ENCODE measurements at regions not wholly inside any gene's neighbourhood (a gene's known extent, or its start where the extent isn't known, plus 50 kb on each side); places are given as distances from the start of the nearest gene placed in this dataset.

DNA sequence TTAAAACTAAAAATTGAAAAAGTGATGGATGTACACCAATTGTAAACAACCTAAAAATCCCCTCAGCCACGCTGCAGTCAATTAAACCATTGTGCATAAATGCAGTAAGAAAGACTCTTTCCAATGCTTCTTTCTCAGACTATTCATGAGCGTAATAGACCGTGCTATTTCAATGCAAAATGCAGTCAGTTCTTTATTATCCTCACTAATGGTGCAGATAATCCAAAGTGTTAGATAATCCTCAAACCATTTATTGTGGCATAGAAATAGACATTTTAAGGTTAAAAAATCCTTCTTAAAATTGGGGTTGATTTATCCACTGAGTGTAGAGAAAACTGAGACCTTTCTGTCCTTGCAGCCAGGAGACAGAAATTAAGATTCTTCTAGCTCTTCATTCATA lies 1862.8 kb downstream of the EFNA5 start:
- DNase-seq (ENCODE audit: low read depth in 4 of 4, low spot score in 2 of 4), result no peak

DNA sequence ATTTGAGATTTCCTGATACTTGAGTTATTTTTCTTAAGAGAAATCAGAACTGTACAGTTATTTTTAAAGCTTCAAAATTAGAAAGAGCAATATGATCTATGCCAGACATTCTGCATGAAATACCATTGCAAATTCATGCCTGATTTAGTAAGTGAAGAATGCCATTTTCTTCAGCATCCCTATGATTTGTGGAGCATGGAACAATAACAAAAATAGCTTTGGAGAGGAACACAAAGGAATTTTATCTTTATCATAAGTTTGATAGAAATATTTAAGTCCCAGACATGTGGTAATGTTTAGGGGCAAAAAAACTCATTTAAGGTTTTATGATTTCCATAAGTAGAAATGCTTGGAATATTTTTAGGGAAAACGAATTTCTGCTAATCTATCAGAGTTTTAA lies 1863.4 kb downstream of the EFNA5 start:
- DNase-seq (ENCODE audit: low read depth in 4 of 4, low spot score in 2 of 4), result no peak

DNA sequence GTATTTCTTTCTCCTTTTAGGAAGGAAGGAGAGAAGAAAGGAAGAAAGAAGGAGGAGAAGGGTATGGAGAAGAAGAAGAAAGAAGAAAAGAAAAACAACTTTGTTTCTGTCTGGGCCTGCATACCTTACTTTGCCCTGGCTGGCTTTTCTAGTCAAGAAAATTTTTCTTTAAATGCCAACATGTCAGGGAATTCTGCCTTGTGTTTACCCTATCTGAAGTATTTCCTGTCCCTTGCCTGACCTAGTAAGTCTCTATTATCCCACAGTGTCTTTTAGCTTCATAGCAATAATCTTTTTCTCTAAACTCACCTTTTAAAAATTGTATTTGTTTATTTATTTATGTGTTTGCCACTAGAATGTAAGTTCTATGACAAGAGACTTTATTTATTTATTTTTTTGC lies 1864.1 kb downstream of the EFNA5 start:
- DNase-seq (ENCODE audit: low read depth in 4 of 4, low spot score in 2 of 4), result no peak

DNA sequence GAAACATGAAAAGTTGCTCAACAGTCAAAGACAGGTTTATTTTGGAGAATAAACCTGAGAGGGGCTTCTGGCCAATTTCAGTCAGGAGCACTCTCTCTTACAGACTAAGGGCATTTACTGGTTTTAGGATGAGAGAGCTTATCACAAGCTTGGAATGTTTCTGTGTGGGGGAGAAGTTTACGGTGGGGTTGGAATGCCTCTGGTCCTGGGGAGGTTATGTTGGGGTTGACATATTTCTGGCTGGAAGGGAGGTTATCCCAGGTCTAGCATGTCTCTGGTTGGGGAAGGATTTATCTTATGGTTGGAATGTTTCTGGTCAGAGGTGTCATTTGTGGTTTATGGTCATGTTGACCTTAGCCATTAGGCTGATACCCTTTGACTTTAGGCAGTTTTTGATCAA lies 1867.3 kb downstream of the EFNA5 start:
- no peak for DNase-seq (ENCODE audit: low read depth in 4 of 4, low spot score in 2 of 4)

DNA sequence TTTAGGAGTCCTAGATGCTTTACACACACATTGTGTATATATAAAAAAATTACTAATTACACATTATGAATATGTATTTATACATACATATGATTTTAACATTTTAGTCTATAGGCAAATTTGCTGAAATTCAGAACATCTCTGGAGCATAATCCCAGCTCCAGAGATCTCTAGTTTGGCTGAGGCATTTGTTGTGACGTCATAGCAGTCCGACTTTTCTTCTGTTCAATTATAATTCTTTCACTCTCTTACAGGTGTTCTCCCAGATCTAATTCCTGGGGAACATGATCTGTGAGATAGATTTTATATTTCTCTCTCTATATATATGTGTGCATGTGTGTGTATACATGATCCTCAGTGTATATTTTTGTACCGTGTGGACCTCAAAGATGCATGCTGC lies 1876.2 kb downstream of the EFNA5 start:
- no peak for DNase-seq (ENCODE audit: low read depth in 4 of 4, low spot score in 2 of 4)

DNA sequence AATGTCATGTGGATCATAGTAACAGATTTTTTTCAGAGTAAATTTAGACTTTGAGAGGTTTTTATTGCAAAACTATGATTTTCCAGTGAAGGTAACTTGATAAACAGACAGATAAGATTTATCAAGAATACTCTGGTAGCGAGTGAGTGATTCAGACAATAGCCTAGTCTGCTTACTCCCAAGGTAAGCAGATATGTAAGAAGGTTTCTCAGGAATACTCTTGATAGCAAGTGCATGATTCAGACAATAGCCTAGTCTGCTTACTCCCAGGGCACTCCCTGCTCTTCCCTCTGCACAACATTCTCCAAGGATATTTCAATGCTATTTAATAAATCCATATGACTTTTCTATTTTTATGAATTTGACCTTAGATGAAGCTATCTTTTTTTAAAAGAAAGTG lies 1881.5 kb downstream of the EFNA5 start:
- DNase-seq (ENCODE audit: low read depth in 4 of 4, low spot score in 2 of 4), result no peak

DNA sequence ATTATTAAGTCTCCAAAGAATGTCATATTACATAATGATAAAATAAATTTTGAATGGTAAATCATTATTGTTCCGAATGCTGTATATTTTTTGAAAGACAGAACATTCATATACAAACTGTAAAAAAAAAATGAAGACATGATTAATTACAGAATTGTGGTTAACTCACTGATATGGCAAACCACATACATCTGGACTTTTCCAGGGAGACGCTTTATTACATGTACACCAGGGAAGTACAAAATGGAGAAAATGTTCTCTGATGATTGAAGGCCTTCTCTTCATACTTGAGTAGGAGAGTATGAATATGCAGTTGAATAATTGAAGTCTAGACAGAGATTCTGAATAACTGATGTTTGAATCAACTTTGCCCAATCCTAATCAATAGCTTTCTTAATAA lies 1886.9 kb downstream of the EFNA5 start:
- no peak for DNase-seq (ENCODE audit: low read depth in 4 of 4, low spot score in 2 of 4)

DNA sequence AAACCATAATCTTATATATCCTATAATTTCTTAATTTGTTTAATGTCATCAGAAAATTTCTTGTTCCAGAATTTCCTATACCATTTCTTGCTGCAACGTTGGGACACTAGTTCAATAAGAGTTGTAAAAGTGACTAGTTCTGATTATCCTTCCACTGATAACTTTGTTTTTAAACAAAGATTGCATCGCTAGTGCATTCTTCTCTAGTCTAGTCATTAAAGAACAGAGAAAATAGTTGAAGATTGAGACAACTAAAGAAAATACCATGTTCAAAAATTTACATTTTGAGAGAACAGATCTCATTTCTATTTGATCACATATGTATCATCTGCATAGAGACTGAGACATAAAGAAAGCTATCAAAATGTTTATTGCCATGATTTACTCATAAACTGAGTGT lies 1888.2 kb downstream of the EFNA5 start:
- no peak for DNase-seq (ENCODE audit: low read depth in 4 of 4, low spot score in 2 of 4)

DNA sequence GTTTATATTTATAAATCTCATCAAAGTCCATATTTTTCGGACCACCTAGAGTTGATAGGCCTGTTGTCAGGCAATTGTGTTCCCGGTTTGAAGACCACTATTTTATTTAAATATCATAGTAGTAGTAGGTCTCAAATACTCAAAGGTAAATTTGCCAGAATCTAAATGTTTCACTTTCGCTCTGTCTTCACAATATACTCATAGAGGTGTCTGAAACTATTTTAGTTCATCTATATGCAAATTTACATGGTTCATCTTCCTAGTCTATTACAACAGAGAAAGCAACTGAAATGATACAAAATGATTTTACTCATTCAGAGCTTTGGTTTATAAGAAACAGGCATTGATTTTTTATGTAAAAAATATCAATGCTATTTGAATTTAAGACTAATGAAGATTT lies 1897.5 kb downstream of the EFNA5 start:
- DNase-seq (ENCODE audit: low read depth in 4 of 4, low spot score in 2 of 4), result no peak

DNA sequence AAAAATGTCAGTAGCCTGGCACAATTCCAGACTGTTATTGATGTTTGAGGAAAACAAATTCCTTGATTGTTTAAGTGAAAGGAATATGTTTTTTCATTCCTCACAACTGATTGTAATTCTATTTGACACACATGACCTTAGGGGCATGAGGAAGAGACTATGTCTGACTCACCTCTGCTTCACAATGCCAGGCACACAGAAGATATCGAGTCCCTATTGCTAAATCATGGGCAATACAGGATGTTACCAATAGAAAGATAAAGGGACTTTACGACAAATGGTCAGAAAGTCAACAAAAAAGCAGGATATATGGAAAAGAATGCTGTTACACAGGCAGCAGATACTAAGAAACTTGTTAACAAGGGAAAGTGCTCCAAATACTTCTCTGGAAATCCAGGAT lies 1903.5 kb downstream of the EFNA5 start:
- DNase-seq (ENCODE audit: low read depth in 4 of 4, low spot score in 2 of 4), result no peak

DNA sequence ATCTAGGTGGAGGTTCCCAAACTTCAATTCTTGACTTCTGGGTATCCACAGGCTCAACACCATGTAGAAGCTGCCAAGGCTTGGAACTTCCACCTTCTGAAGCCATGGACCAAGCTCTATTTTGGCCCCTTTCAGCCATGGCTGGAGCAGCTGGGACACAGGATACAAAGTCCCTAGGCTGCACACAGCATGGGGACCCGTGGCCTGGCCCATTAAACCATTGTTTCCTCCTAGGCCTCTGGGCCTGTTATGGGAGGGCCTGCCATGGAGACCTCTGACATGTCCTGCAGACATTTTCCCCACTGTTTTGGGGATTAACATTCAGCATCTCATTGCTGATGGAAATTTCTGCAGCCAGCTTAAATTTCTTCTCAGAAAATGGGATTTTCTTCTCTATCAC lies 1908.0 kb downstream of the EFNA5 start:
- no peak for DNase-seq (ENCODE audit: low read depth in 4 of 4, low spot score in 2 of 4)

DNA sequence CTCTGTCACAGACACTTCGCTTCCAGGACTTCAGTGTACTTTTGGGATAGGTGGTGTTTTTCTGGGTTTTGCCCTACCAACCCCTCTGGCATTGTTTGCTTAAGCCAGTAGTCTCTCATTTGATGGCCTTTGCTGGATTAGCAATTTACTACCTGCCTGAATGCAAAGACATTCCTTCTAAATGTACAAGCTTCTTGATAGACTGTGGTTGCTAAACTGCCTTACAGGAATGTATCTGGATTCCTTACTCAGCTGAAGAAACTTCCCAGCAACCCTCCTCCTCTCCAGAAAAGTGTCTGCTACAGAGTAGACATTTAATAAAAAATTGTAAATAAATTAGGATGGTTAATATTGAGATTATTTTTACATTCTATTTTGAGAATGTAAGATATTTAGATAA lies 1916.7 kb downstream of the EFNA5 start:
- no peak for DNase-seq (ENCODE audit: low read depth in 4 of 4, low spot score in 2 of 4)

DNA sequence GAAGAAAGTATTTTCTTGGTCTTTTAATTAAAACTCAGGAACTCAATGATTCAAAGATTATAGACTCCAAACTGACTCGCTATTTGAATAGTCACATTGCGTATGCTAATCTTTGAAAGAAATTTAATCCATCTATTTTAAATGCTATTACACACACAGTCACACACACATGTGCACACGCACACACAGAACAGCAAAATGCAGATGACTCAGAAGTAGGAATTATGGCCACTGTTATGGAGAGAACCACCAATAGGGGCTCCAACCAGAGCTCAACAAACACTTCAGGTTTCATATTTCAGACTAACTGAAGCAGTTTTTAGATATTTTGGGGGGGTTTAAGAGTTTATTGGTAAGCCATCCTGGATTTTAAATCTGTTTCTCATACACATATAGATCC lies 1917.9 kb downstream of the EFNA5 start:
- DNase-seq (ENCODE audit: low read depth in 4 of 4, low spot score in 2 of 4), result no peak

DNA sequence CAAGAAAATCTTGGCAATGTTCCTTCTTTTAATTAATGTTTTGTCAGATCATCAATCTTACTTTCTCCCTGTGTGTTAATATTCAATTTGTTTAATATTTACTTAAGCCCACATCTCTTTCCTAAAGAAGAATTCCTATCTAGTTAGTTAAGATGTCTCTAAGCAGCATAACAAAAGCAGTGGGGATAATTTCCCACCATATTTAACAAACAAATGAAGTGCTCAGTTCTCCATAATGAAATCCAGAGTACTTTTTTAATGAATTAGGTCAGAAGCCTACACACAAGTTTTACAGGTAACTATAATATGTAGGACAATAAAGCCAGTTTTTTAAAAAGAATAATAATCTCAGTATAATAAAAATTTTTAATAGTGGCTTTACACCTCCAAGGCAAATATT lies 1918.8 kb downstream of the EFNA5 start:
- no peak for DNase-seq (ENCODE audit: low read depth in 4 of 4, low spot score in 2 of 4)

DNA sequence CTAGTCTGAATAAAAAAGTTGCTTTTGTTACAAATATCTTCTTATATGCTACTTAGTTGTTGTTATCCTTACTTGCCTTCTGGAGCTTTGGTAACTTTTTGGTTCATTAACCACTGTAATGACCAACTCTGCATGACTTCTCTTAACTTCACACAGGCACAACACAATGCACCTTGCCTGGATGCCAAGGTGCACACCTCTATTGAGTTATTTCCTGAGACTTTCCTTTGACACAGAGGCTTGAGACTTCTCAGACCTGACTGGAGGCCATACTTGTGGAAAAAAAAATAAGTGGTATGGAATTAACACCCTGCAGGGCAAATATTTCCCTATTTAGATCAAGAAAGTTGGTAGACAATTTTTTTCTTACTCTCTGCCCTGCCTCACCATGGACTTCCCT lies 1925.6 kb downstream of the EFNA5 start:
- DNase-seq (ENCODE audit: low read depth in 4 of 4, low spot score in 2 of 4), result no peak

DNA sequence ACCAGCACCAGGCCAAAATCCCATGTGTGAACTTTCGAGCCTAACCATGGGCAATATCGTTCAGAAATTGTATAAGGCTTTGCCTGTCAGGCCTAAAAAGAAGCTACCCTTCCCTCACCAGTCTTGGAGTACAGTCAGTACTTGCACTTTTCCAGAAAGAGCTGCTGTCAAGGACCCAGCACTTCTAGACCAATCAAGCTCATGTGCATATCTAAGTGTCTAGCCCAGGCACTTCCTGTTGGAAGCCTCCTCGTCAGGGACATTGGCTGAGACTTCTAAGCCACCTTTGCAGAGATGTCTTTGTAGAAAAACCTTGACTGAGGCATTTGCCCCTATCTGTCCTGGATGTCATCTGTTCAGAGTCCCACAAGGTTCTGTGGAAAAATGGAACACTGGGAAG lies 1930.5 kb downstream of the EFNA5 start:
- DNase-seq (ENCODE audit: low read depth in 4 of 4, low spot score in 2 of 4), result no peak

DNA sequence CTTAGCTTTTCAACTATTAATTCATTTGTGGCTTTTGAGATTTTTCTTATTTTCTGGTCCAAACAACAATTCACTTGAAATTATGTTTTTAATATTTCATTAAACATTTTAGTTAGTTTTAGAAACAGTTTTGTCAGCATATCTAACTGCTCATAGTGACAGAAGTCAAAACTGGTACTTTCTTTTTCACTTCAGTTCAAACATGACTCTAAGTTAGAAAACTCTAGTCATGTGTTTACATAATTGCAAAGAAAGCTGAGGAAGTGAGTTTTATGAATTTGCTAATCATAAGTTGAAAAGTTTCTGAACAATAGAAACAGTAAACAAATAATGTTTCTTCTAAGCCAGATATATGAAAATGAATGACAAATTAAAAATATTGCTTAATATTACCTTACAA lies 1931.0 kb downstream of the EFNA5 start:
- DNase-seq (ENCODE audit: low read depth in 4 of 4, low spot score in 2 of 4), result no peak

DNA sequence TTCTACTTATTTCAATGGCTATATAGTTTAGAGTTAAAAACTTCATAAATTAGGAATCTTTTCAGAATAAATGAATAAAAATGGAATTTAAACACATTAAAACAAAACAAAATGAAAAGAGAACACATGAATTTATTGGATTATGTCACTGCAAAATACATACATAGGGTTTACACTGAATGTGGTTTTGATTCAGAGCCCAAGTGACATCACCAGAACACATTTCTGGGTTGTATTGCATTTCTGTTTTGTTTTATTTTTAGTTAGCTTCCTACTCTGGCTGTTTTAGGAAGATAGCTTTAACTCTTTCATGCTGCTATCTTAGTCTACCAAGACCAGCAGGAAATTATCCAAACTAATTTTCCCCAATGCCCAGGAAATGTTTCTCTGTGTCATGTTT lies 1935.0 kb downstream of the EFNA5 start:
- DNase-seq (ENCODE audit: low read depth in 4 of 4, low spot score in 2 of 4), result no peak

DNA sequence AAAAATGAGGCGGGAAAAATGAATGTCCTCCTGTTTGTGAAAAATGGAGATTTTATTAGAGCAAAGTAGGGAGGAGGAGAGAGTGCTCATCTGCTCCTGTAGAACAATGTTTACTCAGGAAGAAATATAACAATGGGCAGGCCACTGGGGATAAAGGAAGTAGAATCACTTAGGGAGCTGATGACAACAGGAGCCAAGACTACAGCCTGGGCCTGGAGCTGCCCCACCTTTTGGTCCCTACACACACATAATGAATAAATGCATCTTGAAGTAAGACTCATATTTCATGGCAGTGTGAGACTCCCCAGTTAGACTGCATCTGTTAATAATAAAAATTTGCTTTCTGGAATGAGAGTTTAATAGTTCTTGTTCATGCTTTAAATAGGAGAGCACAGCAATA lies 1939.8 kb downstream of the EFNA5 start:
- DNase-seq (ENCODE audit: low read depth in 4 of 4, low spot score in 2 of 4), result no peak

DNA sequence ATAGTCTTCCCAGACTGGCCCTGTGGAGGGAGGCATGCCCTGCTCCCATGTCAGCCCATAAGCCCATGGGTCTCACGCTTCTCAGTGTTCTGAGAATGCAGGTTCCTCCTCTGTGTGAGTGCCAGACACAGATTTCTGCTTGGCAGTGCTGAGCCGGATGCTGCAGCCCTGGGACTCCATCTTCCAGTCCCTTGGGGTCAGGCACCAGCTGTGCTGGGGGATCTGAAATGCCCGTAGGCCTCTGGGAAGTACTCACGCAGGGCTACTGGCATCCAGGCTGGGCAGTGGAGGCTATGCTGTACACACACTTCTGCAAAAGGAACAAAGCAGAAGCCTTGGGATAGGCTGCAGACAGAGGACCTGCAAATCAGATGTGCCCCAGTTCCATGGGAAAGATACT lies 1944.6 kb downstream of the EFNA5 start:
- DNase-seq (ENCODE audit: low read depth in 4 of 4, low spot score in 2 of 4), result no peak

DNA sequence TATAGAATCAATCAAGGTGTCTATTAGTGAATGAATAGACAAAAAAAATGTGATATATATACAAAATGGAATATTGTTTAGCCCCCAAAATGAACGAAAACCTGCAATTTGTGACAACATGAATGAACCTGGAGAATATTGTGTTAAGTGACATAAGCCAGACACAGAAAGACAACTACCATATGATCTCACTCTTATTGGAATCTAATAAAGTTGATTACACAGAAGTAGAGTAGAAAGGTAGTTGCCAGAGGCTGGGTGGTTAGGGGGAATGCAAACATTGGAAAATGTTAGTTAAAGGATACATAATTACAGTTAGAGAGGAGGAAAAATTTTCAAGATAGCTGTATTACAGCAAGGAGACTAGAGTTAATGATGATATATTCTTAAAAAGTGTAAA lies 1962.3 kb downstream of the EFNA5 start:
- DNase-seq (ENCODE audit: low read depth in 4 of 4, low spot score in 2 of 4), result no peak

DNA sequence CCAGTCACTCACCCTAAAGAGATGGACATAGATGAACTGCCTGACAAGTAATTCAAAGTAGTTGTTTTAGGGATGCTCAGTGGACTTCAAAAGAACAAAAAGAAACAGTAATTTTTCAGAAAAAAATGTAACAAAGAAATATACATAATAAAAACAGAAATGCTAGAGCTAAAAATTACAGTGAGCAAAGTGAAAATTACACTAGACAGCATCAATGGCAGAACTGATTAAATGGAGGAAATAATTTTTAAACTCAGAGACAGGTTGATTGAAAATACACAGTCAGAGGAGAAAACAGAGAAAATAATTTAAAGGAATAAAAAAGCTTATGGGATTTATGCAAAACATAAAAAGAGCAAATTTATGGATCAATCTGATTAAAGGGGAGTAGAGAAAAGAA lies 1968.4 kb downstream of the EFNA5 start:
- no peak for DNase-seq (ENCODE audit: low read depth in 4 of 4, low spot score in 2 of 4)

DNA sequence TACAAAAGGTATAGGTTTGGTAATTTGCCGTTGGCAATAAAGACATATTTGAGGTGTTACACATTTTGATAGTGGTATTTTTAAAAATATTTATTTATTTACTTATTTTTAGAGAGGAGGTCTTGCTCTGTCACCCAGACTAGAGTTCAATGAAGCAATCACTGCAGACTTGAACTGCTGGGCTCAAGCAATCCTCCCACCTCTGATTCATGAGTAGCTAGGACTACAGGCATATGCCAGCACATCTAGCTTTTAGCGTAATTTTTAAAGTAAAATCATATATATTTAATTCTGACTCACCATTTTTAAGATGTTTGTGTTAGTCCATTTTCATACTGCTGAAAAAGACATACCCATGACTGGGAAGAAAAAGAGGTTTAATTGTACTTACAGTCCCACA lies 1974.3 kb downstream of the EFNA5 start:
- DNase-seq (ENCODE audit: low read depth in 4 of 4, low spot score in 2 of 4), result no peak

DNA sequence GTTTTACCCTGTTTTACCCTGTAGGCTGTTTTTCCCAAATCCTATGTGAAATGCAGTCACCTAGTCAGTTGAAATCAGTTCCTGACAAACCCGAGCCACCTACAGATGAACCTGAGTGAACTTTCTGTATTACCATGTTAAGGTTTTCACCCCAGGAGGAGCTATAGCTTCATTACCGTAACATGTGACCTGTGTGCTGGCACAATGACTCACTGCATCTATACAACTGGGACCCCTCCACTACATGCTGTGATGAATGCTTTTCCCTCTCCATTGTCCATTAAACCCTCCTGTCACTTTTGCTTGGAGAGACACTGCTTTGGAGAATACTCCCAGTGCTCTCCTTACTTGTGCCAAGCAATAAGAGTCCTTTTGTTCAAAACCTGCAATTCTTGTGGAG lies 1974.8 kb downstream of the EFNA5 start:
- no peak for DNase-seq (ENCODE audit: low read depth in 4 of 4, low spot score in 2 of 4)

Data from left renal cortex interstitium (tissue), 4 donors.